Neuronal stem cell (in vitro differentiated cells): ENCODE measurements at regions not wholly inside any gene's neighbourhood (a gene's known extent, or its start where the extent isn't known, plus 50 kb on each side); places are given as distances from the start of the nearest gene placed in this dataset.

Source experiments
- DNase-seq: peaks from one replicate; pipeline ENCODE4 v3.0.0-alpha.2; 2013; ENCODE audit warnings: low spot score
- H2AFZ ChIP-seq: one replicate; pipeline ENCODE4 v1.6.1; 2013; ENCODE audit warnings: mild to moderate bottlenecking, low read length, inconsistent platforms
- H2AK5ac ChIP-seq: 2 replicates; pipeline ENCODE4 v1.6.1; 2013; ENCODE audit warnings: low read depth, mild to moderate bottlenecking, inconsistent platforms, low read length, moderate library complexity, mixed read lengths
- H2BK120ac ChIP-seq: 2 replicates; pipeline ENCODE4 v1.6.1; 2013; ENCODE audit warnings: low read depth, mild to moderate bottlenecking, inconsistent platforms, low read length, moderate library complexity, mixed read lengths
- H2BK12ac ChIP-seq: one replicate; pipeline ENCODE4 v1.6.1; 2013; ENCODE audit warnings: low read length, inconsistent platforms
- H2BK15ac ChIP-seq: 2 replicates; pipeline ENCODE4 v1.6.1; 2013; ENCODE audit warnings: mild to moderate bottlenecking, low read length, inconsistent platforms, mixed read lengths
- H2BK5ac ChIP-seq: one replicate; pipeline ENCODE4 v1.6.1; 2013; ENCODE audit warnings: inconsistent platforms, mild to moderate bottlenecking, low read length, moderate library complexity
- H3K14ac ChIP-seq: one replicate; pipeline ENCODE4 v1.6.1; 2013; ENCODE audit warnings: low read length, inconsistent platforms
- H3K18ac ChIP-seq: 2 replicates; pipeline ENCODE4 v1.6.1; 2013; ENCODE audit warnings: low read length, inconsistent platforms
- H3K23ac ChIP-seq: 2 replicates; pipeline ENCODE4 v1.6.1; 2013; ENCODE audit warnings: low read depth, mild to moderate bottlenecking, mixed read lengths, low read length, inconsistent platforms; ENCODE audit not compliant: poor library complexity
- H3K27ac ChIP-seq: replicated peaks from 3 replicates; pipeline ENCODE4 v1.5.1; 2013; ENCODE audit warnings: low read length, inconsistent platforms
- H3K27me3 ChIP-seq, 3 experiments: 2 replicates each; pipeline ENCODE4 v1.6.1; 2013; ENCODE audit warnings: low read length in 3 of 3, mild to moderate bottlenecking in 2 of 3, inconsistent platforms in 1 of 3, low read depth in 1 of 3, mixed read lengths in 1 of 3, moderate library complexity in 1 of 3; ENCODE audit not compliant: control insufficient read depth in 3 of 3, insufficient read depth in 3 of 3
- H3K36me3 ChIP-seq, 2 donors: replicated peaks in 1 of 2; 2 replicates each; pipeline ENCODE4 v1.6.1; 2013; ENCODE audit warnings: low read length in 2 of 2; ENCODE audit not compliant: control insufficient read depth in 2 of 2, insufficient read depth in 2 of 2
- H3K4ac ChIP-seq: 2 replicates; pipeline ENCODE4 v1.6.1; 2013; ENCODE audit warnings: inconsistent platforms, mild to moderate bottlenecking, low read length, moderate library complexity
- H3K4me1 ChIP-seq, 2 donors: 1 replicate in 1 of 2; 2 replicates in 1 of 2; pipeline ENCODE4 v1.6.1; 2013; ENCODE audit warnings: low read length in 2 of 2, low read depth in 1 of 2; ENCODE audit not compliant: control insufficient read depth in 2 of 2, insufficient read depth in 1 of 2
- H3K4me2 ChIP-seq: one replicate; pipeline ENCODE4 v1.6.1; 2013; ENCODE audit warnings: mild to moderate bottlenecking, low read length, inconsistent platforms; ENCODE audit not compliant: insufficient read depth, poor library complexity, severe bottlenecking
- H3K4me3 ChIP-seq, 2 donors: 2 replicates each; pipeline ENCODE4 v1.5.1; 2013; ENCODE audit warnings: low read length in 2 of 2, mild to moderate bottlenecking in 2 of 2, inconsistent platforms in 1 of 2, moderate library complexity in 1 of 2
- H3K79me1 ChIP-seq: one replicate; pipeline ENCODE4 v1.6.1; 2013; ENCODE audit warnings: low read depth, mild to moderate bottlenecking, inconsistent platforms, low read length, moderate library complexity
- H3K9ac ChIP-seq: one replicate; pipeline ENCODE4 v1.6.1; 2013; ENCODE audit warnings: mild to moderate bottlenecking, low read depth, low read length, inconsistent platforms; ENCODE audit not compliant: poor library complexity
- H3K9me3 ChIP-seq, 2 donors: replicated peaks in 1 of 2; 2 replicates each; pipeline versions ENCODE3 to v1.6.1; 2013; ENCODE audit warnings: low read length in 2 of 2, mild to moderate bottlenecking in 2 of 2, inconsistent platforms in 1 of 2, low read depth in 1 of 2, mixed read lengths in 1 of 2, moderate library complexity in 1 of 2; ENCODE audit not compliant: control insufficient read depth in 2 of 2, insufficient read depth in 1 of 2
- H4K8ac ChIP-seq: one replicate; pipeline ENCODE4 v1.6.1; 2013; ENCODE audit warnings: low read depth, mild to moderate bottlenecking, inconsistent platforms, low read length, moderate library complexity
- H4K91ac ChIP-seq: one replicate; pipeline ENCODE4 v1.6.1; 2013; ENCODE audit warnings: low read length, low read depth, mild to moderate bottlenecking, inconsistent platforms; ENCODE audit not compliant: poor library complexity
- WGBS, 2 donors: extraction: QIAGEN DNeasy Blood & Tissue Kit; methylation state at CpG; one replicate each; pipeline ENCODE4 v1.1.7; 2013; ENCODE audit warnings: missing lambda C conversion rate in 2 of 2, mixed read lengths in 1 of 2; ENCODE audit not compliant: insufficient read length in 2 of 2, insufficient replicate concordance in 1 of 2; ENCODE audit errors: extremely low coverage in 2 of 2; 5-methylcytosine and 5-hydroxymethylcytosine counted together

DNA sequence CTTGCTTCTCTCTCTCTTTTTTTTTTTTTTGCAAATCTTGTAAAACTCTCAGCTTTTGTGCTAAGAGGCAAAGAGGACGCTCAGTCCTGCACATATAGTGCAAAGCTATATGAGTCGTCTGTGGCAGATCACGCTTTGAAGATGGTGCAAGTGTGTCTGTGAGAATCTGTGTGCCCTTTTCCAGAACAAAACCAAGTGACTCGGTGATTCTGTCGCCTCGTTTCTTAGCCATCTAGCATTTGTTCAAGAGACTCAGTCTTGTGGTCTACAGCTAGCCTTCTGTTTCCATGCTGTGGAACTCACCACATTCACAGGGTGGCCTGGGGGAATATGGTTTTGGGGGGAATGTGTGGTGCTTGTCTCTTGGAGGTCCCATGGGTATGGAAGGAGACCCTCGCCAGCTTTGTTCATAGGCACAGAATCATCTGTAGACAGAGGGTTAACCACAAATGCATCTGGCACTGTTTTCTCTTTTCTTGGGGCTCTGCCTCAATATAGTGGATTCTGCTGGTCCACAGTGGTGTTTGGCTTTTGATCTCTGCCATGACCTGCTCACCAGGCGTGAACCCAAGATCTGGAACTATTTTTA is 82.1 kb downstream of the C9orf152 start:
- Histone ChIP-seq H3K4me3 (peak overlapping the region in 1 of 2 donors; percentile 7), H3K4me2 (peak overlapping the region; percentile 20), H3K27ac (no peak overlapping the region)

DNA sequence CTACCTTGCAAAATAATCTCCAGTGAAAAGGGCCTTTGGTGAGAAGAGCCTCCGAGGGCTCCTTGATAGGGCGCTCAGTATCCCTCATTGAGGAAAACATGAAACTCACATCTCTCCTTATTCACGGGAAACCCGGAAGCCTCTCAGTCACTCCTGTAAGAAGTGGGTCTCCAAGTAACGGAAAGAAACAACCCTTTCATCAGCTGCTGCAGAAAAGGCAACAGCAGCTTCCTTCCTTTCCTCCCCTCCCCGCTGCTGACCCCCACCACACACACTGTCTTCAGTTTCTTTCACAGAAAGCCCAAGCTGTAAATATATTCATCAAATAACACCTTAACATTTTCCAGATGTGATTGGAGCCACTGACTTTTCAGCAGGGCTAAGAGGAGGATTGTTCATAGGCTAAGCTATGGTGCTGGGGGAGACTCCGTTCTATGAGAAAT is 81.4 kb downstream of the C9orf152 start:
- H3K18ac ChIP-seq = no peak overlapping the region
- no peak overlapping the region for H3K4me2 ChIP-seq
- no peak overlapping the region for H3K4ac ChIP-seq
- no peak overlapping the region for H2BK15ac ChIP-seq
- H2BK5ac ChIP-seq = no peak overlapping the region
- H3K27me3 ChIP-seq = no peaks in the 10 kb centered on the region
- no peaks in the 10 kb centered on the region for H3K79me1 ChIP-seq
- WGBS, 2 donors = no CpG with 5 or more reads among the region's 7 CpGs
- H3K4me3 ChIP-seq = no peak overlapping the region
- H2AK5ac ChIP-seq = no peak overlapping the region
- H2BK12ac ChIP-seq = no peak overlapping the region
- H3K9ac ChIP-seq = no peak overlapping the region
- DNase-seq = no peak
- H3K36me3 ChIP-seq = peaks cover 0 to 29% of the 10 kb centered on the region in 2 donors
- H2BK120ac ChIP-seq = no peak overlapping the region
- no peak overlapping the region for H4K8ac ChIP-seq
- no peak overlapping the region for H3K14ac ChIP-seq
- no peak overlapping the region for H3K23ac ChIP-seq
- no peak overlapping the region for H2AFZ ChIP-seq
- no peaks in the 10 kb centered on the region for H3K9me3 ChIP-seq
- H4K91ac ChIP-seq = no peak overlapping the region
- peaks cover 34 to 50% of the 10 kb centered on the region in 2 donors for H3K4me1 ChIP-seq
- no peak overlapping the region for H3K27ac ChIP-seq

More for the DNA sequence above, 82.1 kb downstream of the C9orf152 start:
- Histone ChIP-seq H3K23ac (no peak overlapping the region), H2BK15ac (no peak overlapping the region), H4K8ac (no peak overlapping the region), H2AK5ac (no peak overlapping the region), H3K4ac (no peak overlapping the region), H2BK5ac (no peak overlapping the region), H3K27me3 (no peaks in the 10 kb centered on the region), H3K18ac (no peak overlapping the region), H2BK12ac (no peak overlapping the region), H3K14ac (no peak overlapping the region), H2BK120ac (no peak overlapping the region), H2AFZ (peak overlapping the region; percentile 53), H4K91ac (no peak overlapping the region), H3K4me1 (peaks cover 27 to 45% of the 10 kb centered on the region in 2 donors), H3K9me3 (no peaks in the 10 kb centered on the region), H3K79me1 (no peaks in the 10 kb centered on the region), H3K36me3 (peaks cover 0 to 34% of the 10 kb centered on the region in 2 donors), H3K9ac (no peak overlapping the region)
- no CpG with 5 or more reads among the region's 8 CpGs for WGBS, 2 donors
- DNase-seq = no peak

DNA sequence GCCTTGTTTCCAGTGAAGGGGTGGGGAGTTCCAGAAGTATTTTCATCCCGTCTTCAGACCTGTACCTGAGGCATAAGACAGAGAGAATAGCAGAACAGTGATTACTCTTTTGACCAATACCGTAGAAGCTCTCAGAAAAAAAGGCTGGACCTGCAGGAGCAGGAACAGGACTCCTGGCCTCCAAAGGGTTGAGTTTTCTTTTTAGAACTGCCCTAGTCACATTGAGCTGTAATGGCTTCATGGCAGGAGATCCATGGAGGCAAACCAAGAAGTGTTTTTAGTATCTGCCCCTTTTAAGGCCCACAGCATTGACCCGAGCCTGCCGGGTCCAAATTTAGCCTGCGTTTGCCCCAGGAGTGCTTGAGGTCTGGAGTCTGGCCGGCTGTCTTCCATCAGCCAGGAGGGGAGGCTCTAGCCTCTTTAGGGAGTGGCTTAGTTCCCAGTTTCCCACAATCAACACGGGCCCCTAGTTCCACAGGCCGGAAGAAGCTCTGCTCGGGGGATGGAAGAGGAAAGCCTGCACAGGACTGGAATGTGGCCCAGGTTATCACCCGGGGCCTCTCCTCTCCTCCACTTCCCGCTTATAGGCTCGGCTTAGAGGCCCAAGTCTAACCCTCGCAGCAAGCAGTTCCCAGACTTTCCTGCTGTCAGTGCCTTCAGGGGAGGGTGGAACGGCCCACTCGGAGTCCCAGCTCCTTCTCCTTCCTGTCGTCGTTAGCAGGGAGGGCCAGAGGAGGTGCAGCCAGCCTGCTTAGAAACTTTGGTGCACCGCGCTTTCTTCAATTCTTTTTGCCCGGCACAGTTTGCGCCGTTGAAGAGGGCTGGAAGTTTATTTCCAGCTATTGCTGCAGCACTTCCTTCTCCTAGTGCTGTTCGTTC is 80.7 kb downstream of the C9orf152 start:
- no peak overlapping the region for H2AK5ac ChIP-seq
- no peak overlapping the region for H3K4me3 ChIP-seq
- no peak overlapping the region for H4K91ac ChIP-seq
- no peak overlapping the region for H3K9ac ChIP-seq
- H3K4ac ChIP-seq = no peak overlapping the region
- no peak overlapping the region for H3K14ac ChIP-seq
- no peak overlapping the region for H2BK12ac ChIP-seq
- H3K4me2 ChIP-seq = no peak overlapping the region
- H4K8ac ChIP-seq = no peak overlapping the region
- H3K4me1 ChIP-seq = peaks cover 37 to 48% of the 10 kb centered on the region in 2 donors
- H3K27ac ChIP-seq = no peak overlapping the region
- H3K27me3 ChIP-seq = no peaks in the 10 kb centered on the region
- H3K18ac ChIP-seq = peak overlapping the region; percentile 32
- H2BK5ac ChIP-seq = no peak overlapping the region
- no peak overlapping the region for H2BK120ac ChIP-seq
- no peak overlapping the region for H3K23ac ChIP-seq
- no peak for DNase-seq
- H3K36me3 ChIP-seq = peaks cover 0 to 30% of the 10 kb centered on the region in 2 donors
- no peak overlapping the region for H2AFZ ChIP-seq
- no peak overlapping the region for H2BK15ac ChIP-seq
- no peaks in the 10 kb centered on the region for H3K9me3 ChIP-seq
- no CpG with 5 or more reads among the region's 23 CpGs for WGBS, 2 donors
- H3K79me1 ChIP-seq = no peaks in the 10 kb centered on the region

DNA sequence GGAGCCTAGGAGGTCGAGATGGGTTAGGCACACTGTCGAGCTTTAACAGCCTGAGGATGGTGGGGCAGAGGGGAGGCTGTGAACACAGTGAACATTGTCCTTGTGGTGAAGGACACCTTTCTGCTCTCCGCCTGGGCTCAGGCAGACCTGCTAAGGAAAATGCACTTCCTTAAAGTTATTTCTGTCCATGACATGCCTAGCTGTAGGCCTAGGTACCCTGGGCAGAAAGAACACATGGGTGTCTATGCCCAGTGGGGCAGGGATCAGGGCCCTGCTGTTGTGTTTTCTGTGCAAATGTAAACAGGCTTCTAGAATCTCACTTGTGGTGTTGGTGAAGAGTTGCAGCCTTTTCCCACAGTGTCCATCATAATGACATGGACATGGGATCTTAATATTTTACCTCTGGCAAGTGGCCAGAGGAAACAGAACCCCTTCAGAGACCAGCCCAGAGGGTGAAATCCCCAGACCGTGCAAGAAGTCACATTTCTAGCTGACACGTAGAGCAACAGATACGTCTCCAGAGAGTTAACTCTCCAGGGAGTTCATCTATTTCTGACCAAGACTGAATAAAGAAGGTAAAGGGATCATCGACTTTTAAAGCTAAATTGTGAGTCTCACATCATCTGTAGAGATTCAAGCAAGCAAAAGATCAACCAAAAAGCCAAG is 79.2 kb downstream of the C9orf152 start:
- no peaks in the 10 kb centered on the region for H3K79me1 ChIP-seq
- H3K4ac ChIP-seq = no peak overlapping the region
- H3K36me3 ChIP-seq = peaks cover 0 to 39% of the 10 kb centered on the region in 2 donors
- peaks cover 33 to 53% of the 10 kb centered on the region in 2 donors for H3K4me1 ChIP-seq
- no peak overlapping the region for H2BK15ac ChIP-seq
- H2BK120ac ChIP-seq = no peak overlapping the region
- no peak for DNase-seq
- H2BK12ac ChIP-seq = no peak overlapping the region
- WGBS, 2 donors = no CpG with 5 or more reads among the region's 7 CpGs
- H3K14ac ChIP-seq = no peak overlapping the region
- H2AFZ ChIP-seq = no peak overlapping the region
- no peak overlapping the region for H3K18ac ChIP-seq
- H3K27me3 ChIP-seq = no peaks in the 10 kb centered on the region
- H3K9ac ChIP-seq = peak overlapping the region; percentile 55
- no peak overlapping the region for H3K4me2 ChIP-seq
- no peak overlapping the region for H3K4me3 ChIP-seq
- H2AK5ac ChIP-seq = no peak overlapping the region
- no peak overlapping the region for H3K27ac ChIP-seq
- H2BK5ac ChIP-seq = no peak overlapping the region
- H4K8ac ChIP-seq = no peak overlapping the region
- no peaks in the 10 kb centered on the region for H3K9me3 ChIP-seq
- no peak overlapping the region for H4K91ac ChIP-seq
- H3K23ac ChIP-seq = no peak overlapping the region
